Psoas muscle (tissue), 7 donors: ENCODE measurements at regions not wholly inside any gene's neighbourhood (a gene's known extent, or its start where the extent isn't known, plus 50 kb on each side); places are given as distances from the start of the nearest gene placed in this dataset.
A peak's percentile ranks its signal among the peaks of the same experiment; 100 is the strongest.

ENCODE experiments used
- ATAC-seq, 4 donors: fragments of 200-7000 bp; cut with Tn5 transposase; one replicate each; pipeline ENCODE4 v1.9.1; 2020; ENCODE audit warnings: moderate library complexity in 3 of 4, mild to moderate bottlenecking in 2 of 4
- DNase-seq, 2 donors: peaks; one replicate each; pipeline ENCODE4 v3.0.0-alpha.2; 2020
- H3K27ac ChIP-seq: fragments of 200-600 bp; one replicate; pipeline ENCODE4 v1.8.0; 2022
- H3K27me3 ChIP-seq, 3 donors: fragments of 200-600 bp in 1 of 3; one replicate each; pipeline versions ENCODE4 v1.6.1 to v1.8.0; 2013 to 2022; ENCODE audit warnings: low read length in 2 of 3, mild to moderate bottlenecking in 2 of 3, moderate library complexity in 1 of 3; ENCODE audit not compliant: insufficient read depth in 3 of 3
- H3K36me3 ChIP-seq, 2 donors: fragments of 200-600 bp in 1 of 2; one replicate each; pipeline versions ENCODE4 v1.6.1 to v1.8.0; 2013 to 2022; ENCODE audit warnings: low read depth in 1 of 2, mild to moderate bottlenecking in 1 of 2, moderate library complexity in 1 of 2; ENCODE audit not compliant: insufficient read depth in 1 of 2
- H3K4me1 ChIP-seq: fragments of 200-600 bp; one replicate; pipeline ENCODE4 v1.8.0; 2022
- H3K4me3 ChIP-seq: fragments of 200-600 bp; one replicate; pipeline ENCODE4 v1.8.0; 2022; ENCODE audit warnings: mild to moderate bottlenecking
- H3K9me3 ChIP-seq: fragments of 200-600 bp; one replicate; pipeline ENCODE4 v1.8.0; 2022
- CTCF ChIP-seq: fragments of 200-600 bp; IDR thresholded peaks from one replicate; pipeline ENCODE4 v1.8.0; 2022; ENCODE audit warnings: antibody characterized with exemption
- WGBS, 3 donors: extraction: QIAGEN DNeasy Blood & Tissue Kit; methylation state at CpG; one replicate each; pipeline versions ENCODE4 v1.1.6 to v1.1.7; 2013; 5-methylcytosine and 5-hydroxymethylcytosine counted together
- intact Hi-C, 2 donors: fragments of 100-400 bp; cut with DNase I; formaldehyde crosslinking; loops; one replicate each; pipeline versions ENCODE4 v1.11.0 to v1.14.2; 2022
- donor health status: healthy with polysubstance abuse.
- donor health status: DM: no; HTN: no; CAD: no; lungs with moderate emphysema.
- donor health status: Bipolar disorder and iron deficiency.
- donor health status: healthy.
- donor health status: DM: yes; HTN: yes; CAD: no.
- donor health status: DM: no; HTN: no; CAD: no.
- donor health status: DM: yes; HTN: yes; CAD: no.

DNA sequence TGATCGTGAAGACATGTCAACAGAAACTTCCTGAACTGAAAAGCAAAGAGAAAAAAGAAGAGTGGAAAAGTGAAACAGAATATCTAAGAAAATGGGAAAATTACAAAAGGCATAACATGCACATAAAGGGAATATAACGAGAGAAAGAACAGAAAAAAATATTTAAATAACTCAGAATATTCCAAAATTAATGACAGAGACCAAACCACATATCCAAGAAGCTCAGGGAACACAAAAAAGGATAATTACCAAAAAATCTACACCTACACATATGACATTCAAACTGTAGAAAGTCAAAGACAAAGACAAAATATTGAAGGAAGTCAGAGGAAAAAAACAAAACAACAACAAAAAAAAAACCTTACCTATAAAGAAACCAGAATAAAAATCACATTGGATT lies 105.5 kb downstream of the OR13A1 start:
- no peak for DNase-seq
- Histone ChIP-seq H3K9me3 (no peaks in the 10 kb centered on the region), H3K4me1 (no peaks in the 10 kb centered on the region), H3K4me3 (no peak overlapping the region), H3K27me3 (peaks cover 0 to 5% (median 0%) of the 10 kb centered on the region in 3 donors), H3K36me3 (no peaks in the 10 kb centered on the region), H3K27ac (no peak overlapping the region)
- ATAC-seq, result no peak
- 79 to 90% (median 88%) methylated on average over 2 of the region's 2 CpGs for WGBS, 3 donors
- intact Hi-C loops, result no loop called here
- no peak for TF ChIP-seq CTCF

DNA sequence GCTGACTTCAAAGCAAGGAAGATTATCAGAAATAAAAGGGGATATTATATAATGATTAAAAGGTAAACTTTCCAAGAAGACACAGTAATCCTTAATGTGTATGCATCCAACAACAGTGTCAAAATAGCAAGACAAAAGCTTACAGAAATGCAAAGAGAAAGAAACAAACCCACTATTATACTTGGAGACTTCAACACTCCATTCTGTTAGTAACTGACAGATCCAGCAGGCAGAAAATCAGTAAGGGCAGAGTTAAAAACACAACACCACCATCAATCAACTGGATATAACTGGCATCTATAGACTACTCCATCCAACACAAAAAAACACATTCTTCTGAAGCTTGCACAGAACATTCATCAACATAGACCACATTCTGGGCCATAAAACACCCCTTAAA lies 103.8 kb downstream of the OR13A1 start:
- Histone ChIP-seq H3K27ac (no peak overlapping the region), H3K36me3 (no peaks in the 10 kb centered on the region), H3K9me3 (no peaks in the 10 kb centered on the region), H3K4me3 (no peak overlapping the region), H3K27me3 (peaks cover 0 to 5% (median 0%) of the 10 kb centered on the region in 3 donors), H3K4me1 (no peaks in the 10 kb centered on the region)
- no peak for ATAC-seq
- intact Hi-C loops, result no loop called here
- DNase-seq, result no peak
- no peak for TF ChIP-seq CTCF

GRCh38 chr10:45219416-45219815 lies 96.0 kb downstream of the OR13A1 start:
- Histone ChIP-seq H3K27ac (no peak overlapping the region), H3K4me1 (no peaks in the 10 kb centered on the region), H3K4me3 (no peak overlapping the region), H3K9me3 (no peaks in the 10 kb centered on the region), H3K36me3 (no peaks in the 10 kb centered on the region), H3K27me3 (no peaks in the 10 kb centered on the region)
- no peak for DNase-seq
- intact Hi-C loops, result no loop called here
- WGBS, 3 donors, result 72 to 76% (median 73%) methylated on average over 4 of the region's 4 CpGs
- ATAC-seq, result no peak
- no peak for TF ChIP-seq CTCF

GRCh38 chr10:45220931-45221330 lies 94.5 kb downstream of the OR13A1 start:
- ATAC-seq (no peak), DNase-seq (no peak)
- H3K27me3 ChIP-seq, result no peaks in the 10 kb centered on the region
- H3K9me3 ChIP-seq, result no peaks in the 10 kb centered on the region
- H3K27ac ChIP-seq, result no peak overlapping the region
- intact Hi-C loops, result no loop called here
- no peak for TF ChIP-seq CTCF
- no peaks in the 10 kb centered on the region for H3K36me3 ChIP-seq
- H3K4me3 ChIP-seq, result no peak overlapping the region
- H3K4me1 ChIP-seq, result no peaks in the 10 kb centered on the region

- DNase-seq (peak; percentile 11 to 49), ATAC-seq (no peak)
- Histone ChIP-seq H3K4me1 (no peaks in the 10 kb centered on the region), H3K27me3 (peaks cover 0 to 2% (median 2%) of the 10 kb centered on the region in 3 donors), H3K36me3 (no peaks in the 10 kb centered on the region), H3K27ac (no peak overlapping the region), H3K4me3 (peak overlapping the region; percentile 15), H3K9me3 (no peaks in the 10 kb centered on the region)
- 60 to 71% (median 64%) methylated on average over 50 of the region's 50 CpGs for WGBS, 3 donors
- intact Hi-C loops, result no loop called here
- no peak for TF ChIP-seq CTCF
Observed at GRCh38 chr10:45224219-45224841, 91.1 kb downstream of the OR13A1 start.
